ENCODE measurements at regions not wholly inside any gene's neighbourhood (a gene's known extent, or its start where the extent isn't known, plus 50 kb on each side); places are given as distances from the start of the nearest gene placed in this dataset.

DNA sequence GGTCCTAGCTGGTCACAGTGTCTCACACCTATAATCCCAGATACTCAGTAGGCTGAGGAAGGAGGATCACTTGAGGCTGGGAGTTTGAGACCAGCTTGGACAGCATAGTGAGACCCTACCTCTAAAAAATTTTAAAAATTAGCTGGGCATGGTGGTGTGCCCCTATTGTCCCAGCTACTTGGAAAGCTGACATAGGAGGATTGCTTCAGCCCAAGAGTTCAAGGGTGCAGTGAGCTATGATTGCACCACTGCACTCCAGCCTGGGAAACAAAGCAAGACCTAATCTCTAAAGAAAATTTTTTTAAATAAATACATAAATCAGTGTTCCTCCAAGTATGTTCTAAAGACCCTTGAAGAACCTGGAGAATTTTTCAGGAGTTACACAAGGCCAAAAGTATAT is 50.6 kb upstream of the GNAO1 start:
- H3K4me3 ChIP-seq (ENCODE audit: low read depth, low read length), result no peak overlapping the region
- TF ChIP-seq, protein P1, sequence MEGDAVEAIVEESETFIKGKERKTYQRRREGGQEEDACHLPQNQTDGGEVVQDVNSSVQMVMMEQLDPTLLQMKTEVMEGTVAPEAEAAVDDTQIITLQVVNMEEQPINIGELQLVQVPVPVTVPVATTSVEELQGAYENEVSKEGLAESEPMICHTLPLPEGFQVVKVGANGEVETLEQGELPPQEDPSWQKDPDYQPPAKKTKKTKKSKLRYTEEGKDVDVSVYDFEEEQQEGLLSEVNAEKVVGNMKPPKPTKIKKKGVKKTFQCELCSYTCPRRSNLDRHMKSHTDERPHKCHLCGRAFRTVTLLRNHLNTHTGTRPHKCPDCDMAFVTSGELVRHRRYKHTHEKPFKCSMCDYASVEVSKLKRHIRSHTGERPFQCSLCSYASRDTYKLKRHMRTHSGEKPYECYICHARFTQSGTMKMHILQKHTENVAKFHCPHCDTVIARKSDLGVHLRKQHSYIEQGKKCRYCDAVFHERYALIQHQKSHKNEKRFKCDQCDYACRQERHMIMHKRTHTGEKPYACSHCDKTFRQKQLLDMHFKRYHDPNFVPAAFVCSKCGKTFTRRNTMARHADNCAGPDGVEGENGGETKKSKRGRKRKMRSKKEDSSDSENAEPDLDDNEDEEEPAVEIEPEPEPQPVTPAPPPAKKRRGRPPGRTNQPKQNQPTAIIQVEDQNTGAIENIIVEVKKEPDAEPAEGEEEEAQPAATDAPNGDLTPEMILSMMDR (IDR thresholded peaks at IDR 0.05; ENCODE audit: low read depth, low read length), result no peak
- DNase-seq (ENCODE audit: low read depth, low spot score), result no peak
- in situ Hi-C loops (cut with HindIII; ENCODE audit: low sequenced_read_pairs), result no loop called here

DNA sequence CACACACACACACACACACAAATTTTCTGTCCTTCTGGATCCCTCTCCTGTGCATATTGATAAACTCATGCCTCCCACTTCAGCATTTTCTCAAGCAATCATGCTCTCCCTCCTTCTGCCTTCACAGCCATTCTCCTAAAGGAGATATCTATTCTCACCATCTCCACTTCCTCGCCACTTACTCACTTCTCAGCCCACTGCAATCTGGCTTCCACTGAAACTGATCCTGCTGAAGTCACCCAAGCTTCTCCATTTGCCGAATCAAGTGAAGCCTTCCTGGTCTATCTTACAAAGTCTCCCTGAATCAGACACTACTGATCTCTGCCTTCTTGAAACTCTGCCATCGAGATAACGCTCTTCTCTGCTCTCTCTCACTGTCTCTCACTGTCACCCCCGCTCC is 54.0 kb upstream of the GNAO1 start:
- no peak for DNase-seq (ENCODE audit: low read depth, low spot score)
- H3K4me3 ChIP-seq (ENCODE audit: low read depth, low read length), result no peak overlapping the region
- TF ChIP-seq, protein P1 (IDR thresholded peaks at IDR 0.05; ENCODE audit: low read depth, low read length), result no peak
- in situ Hi-C loops (cut with HindIII; ENCODE audit: low sequenced_read_pairs), result no loop called here

DNA sequence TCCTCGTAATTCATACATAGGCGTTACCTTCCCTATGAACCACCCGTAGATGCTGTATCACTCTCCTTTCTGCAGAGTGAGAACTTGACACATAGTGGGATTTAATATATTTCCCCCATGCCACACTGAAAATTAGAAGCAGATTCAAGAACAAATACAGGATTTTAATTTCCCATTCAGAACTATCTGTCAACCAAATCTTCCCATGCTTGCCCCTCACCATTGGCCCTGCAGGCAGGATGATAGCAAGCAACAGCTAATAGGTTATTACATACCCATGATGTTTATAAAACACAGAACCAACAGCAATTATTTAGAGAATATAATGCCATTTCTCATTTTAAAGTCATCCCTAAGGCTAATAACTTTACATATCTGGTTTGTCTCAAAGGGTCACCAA is 55.0 kb upstream of the GNAO1 start:
- TF ChIP-seq, protein P1 (IDR thresholded peaks at IDR 0.05; ENCODE audit: low read depth, low read length), result no peak
- no peak overlapping the region for H3K4me3 ChIP-seq (ENCODE audit: low read depth, low read length)
- in situ Hi-C loops (cut with HindIII; ENCODE audit: low sequenced_read_pairs), result no loop called here
- no peak for DNase-seq (ENCODE audit: low read depth, low spot score)

DNA sequence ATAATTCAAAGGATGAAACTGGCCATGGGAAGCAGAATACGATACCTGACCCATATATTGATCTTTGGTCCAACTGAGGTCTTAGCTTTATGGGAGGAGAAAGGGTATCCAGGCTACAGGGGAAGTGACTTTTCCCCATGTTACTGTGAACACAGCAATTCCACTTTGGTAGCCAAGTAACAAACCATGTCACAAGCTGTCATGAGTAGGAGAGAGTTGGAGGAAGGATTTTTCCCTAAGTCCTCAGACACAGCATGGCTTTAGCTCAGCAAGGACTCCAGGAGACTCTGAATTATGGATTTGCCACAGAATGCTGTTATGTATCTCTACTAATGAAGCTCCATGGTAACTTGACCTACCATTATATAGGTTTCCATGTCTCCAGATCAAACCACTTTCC is 56.5 kb upstream of the GNAO1 start:
- TF ChIP-seq, protein P1 (IDR thresholded peaks at IDR 0.05; ENCODE audit: low read depth, low read length), result no peak
- in situ Hi-C loops (cut with HindIII; ENCODE audit: low sequenced_read_pairs), result no loop called here
- no peak overlapping the region for H3K4me3 ChIP-seq (ENCODE audit: low read depth, low read length)
- DNase-seq (ENCODE audit: low read depth, low spot score), result no peak

DNA sequence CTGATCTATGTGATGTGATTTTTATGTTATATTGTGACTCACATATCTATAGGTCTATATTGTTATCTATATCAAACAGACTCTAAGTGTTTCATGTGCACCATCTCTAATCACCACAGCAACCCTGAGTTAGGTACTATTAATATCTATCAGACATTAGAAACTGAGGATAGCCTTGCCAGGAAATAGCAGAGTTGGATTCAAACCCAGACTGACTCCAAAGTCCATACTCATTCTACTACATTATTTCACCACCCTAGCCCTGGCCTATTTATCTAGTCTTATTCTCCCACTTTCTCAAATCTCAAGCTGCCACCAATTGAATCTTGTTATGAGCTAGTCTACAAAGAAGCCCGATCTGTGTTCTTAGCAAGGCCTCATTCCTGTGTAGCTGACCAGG is 65.4 kb upstream of the GNAO1 start:
- no peak overlapping the region for H3K4me3 ChIP-seq (ENCODE audit: low read depth, low read length)
- in situ Hi-C loops (cut with HindIII; ENCODE audit: low sequenced_read_pairs), result no loop called here
- TF ChIP-seq, protein P1 (IDR thresholded peaks at IDR 0.05; ENCODE audit: low read depth, low read length), result no peak
- no peak for DNase-seq (ENCODE audit: low read depth, low spot score)

DNA sequence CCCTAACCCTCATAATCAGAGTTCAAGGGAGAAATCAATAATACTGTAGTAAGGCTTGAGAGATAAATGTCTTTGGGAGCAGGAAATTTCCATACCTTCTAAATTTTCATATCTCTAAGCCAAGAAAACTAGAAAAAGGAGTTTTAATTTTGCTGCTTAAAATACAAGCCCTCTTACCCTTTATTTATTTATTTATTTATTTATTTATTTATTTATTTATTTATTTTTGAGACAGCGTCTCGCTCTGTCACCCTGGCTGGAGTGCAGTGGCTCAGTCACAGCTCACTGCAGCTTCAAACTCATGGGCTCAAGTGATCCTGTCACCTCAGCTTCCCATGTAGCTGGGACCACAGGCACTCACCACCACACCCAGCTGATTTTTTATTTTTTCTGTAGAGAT is 69.0 kb upstream of the GNAO1 start:
- no peak overlapping the region for H3K4me3 ChIP-seq (ENCODE audit: low read depth, low read length)
- in situ Hi-C loops (cut with HindIII; ENCODE audit: low sequenced_read_pairs), result no loop called here
- no peak for DNase-seq (ENCODE audit: low read depth, low spot score)
- TF ChIP-seq, protein P1 (IDR thresholded peaks at IDR 0.05; ENCODE audit: low read depth, low read length), result no peak

DNA sequence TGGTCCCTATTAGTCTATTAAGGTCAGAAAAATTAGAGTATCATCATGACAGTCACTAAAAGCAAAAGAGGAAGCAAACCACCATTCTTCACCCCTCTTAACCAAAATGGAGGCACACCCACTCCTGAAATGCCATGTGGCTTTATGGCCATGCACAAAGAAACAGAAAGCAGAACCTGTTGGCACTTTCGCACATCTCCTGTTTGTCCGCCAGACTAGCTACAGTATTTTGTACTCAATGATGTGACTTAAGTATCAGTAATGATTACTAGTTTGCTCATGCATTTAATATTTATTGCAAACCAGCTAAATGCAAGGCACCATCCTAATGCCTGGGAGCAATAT is 70.2 kb upstream of the GNAO1 start:
- no peak for DNase-seq (ENCODE audit: low read depth, low spot score)
- TF ChIP-seq, protein P1 (IDR thresholded peaks at IDR 0.05; ENCODE audit: low read depth, low read length), result no peak
- in situ Hi-C loops (cut with HindIII; ENCODE audit: low sequenced_read_pairs), result no loop called here
- H3K4me3 ChIP-seq (ENCODE audit: low read depth, low read length), result no peak overlapping the region

Measured in astrocyte of the spinal cord (primary cell).